Glutamatergic neuron (in vitro differentiated cells): ENCODE measurements at regions not wholly inside any gene's neighbourhood (a gene's known extent, or its start where the extent isn't known, plus 50 kb on each side); places are given as distances from the start of the nearest gene placed in this dataset.
"Not testable (repeated sequence)": the region's sequence is repeated elsewhere in the genome, so short reads cannot be mapped to it uniquely, and the experiment has no call there.

ENCODE experiments used
- DNase-seq: peaks from one replicate; pipeline ENCODE4 v3.0.0; 2022
- H3K27ac Mint-ChIP-seq: one replicate; pipeline ENCODE4 v1.8.0; 2020; ENCODE audit warnings: mild to moderate bottlenecking, mixed read lengths, inconsistent platforms; ENCODE audit not compliant: unreplicated experiment
- H3K27me3 Mint-ChIP-seq: one replicate; pipeline ENCODE4 v1.8.0; 2020; ENCODE audit warnings: mild to moderate bottlenecking, moderate library complexity, mixed read lengths, inconsistent platforms; ENCODE audit not compliant: unreplicated experiment
- H3K36me3 Mint-ChIP-seq: one replicate; pipeline ENCODE4 v1.8.0; 2020; ENCODE audit warnings: mild to moderate bottlenecking, mixed read lengths, inconsistent platforms; ENCODE audit not compliant: unreplicated experiment
- H3K4me1 Mint-ChIP-seq: one replicate; pipeline ENCODE4 v1.8.0; 2020; ENCODE audit warnings: mild to moderate bottlenecking, low read depth, mixed read lengths, inconsistent platforms; ENCODE audit not compliant: unreplicated experiment
- H3K4me3 Mint-ChIP-seq: one replicate; pipeline ENCODE4 v1.8.0; 2020; ENCODE audit warnings: mild to moderate bottlenecking, mixed read lengths, inconsistent platforms; ENCODE audit not compliant: unreplicated experiment
- H3K9me3 Mint-ChIP-seq: one replicate; pipeline ENCODE4 v1.8.0; 2020; ENCODE audit warnings: mild to moderate bottlenecking, moderate library complexity, mixed read lengths, inconsistent platforms; ENCODE audit not compliant: unreplicated experiment
- TF ChIP-seq, protein P1 (sequence below): fragments of 200-600 bp; sonication (generic); IDR thresholded peaks from one replicate; pipeline ENCODE4 v1.5.0; 2021; ENCODE audit not compliant: partially characterized antibody, unreplicated experiment

GRCh38 chr6:85287158-85287557, 162.7 kb upstream of the NT5E start:
- no peaks in the 10 kb centered on the region for H3K27me3 Mint-ChIP-seq
- H3K4me3 Mint-ChIP-seq = no peak overlapping the region
- peaks cover 9% of the 10 kb centered on the region for H3K9me3 Mint-ChIP-seq
- no peak overlapping the region for H3K27ac Mint-ChIP-seq
- H3K4me1 Mint-ChIP-seq = no peaks in the 10 kb centered on the region
- DNase-seq = no peak
- TF ChIP-seq, protein P1, sequence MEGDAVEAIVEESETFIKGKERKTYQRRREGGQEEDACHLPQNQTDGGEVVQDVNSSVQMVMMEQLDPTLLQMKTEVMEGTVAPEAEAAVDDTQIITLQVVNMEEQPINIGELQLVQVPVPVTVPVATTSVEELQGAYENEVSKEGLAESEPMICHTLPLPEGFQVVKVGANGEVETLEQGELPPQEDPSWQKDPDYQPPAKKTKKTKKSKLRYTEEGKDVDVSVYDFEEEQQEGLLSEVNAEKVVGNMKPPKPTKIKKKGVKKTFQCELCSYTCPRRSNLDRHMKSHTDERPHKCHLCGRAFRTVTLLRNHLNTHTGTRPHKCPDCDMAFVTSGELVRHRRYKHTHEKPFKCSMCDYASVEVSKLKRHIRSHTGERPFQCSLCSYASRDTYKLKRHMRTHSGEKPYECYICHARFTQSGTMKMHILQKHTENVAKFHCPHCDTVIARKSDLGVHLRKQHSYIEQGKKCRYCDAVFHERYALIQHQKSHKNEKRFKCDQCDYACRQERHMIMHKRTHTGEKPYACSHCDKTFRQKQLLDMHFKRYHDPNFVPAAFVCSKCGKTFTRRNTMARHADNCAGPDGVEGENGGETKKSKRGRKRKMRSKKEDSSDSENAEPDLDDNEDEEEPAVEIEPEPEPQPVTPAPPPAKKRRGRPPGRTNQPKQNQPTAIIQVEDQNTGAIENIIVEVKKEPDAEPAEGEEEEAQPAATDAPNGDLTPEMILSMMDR = no peak
- H3K36me3 Mint-ChIP-seq = no peaks in the 10 kb centered on the region

DNA sequence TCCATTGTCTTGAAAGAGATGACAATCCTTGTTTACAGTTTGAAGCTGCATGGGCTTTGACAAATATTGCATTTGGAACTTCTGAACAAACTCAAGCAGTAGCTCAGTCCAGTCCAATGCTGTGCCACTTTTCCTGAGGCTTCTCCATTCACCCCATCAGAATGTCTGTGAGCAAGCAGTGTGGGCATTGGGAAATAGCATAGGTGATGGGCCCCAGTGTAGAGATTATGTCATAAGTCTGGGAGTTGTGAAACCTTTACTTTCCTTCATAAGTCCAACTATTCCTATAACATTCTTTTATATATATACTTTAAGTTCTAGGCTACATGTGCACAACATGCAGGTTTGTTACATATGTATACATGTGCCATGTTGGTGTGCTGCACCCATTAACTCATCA, 163.4 kb upstream of the NT5E start:
- H3K4me3 Mint-ChIP-seq = not testable (repeated sequence)

DNA sequence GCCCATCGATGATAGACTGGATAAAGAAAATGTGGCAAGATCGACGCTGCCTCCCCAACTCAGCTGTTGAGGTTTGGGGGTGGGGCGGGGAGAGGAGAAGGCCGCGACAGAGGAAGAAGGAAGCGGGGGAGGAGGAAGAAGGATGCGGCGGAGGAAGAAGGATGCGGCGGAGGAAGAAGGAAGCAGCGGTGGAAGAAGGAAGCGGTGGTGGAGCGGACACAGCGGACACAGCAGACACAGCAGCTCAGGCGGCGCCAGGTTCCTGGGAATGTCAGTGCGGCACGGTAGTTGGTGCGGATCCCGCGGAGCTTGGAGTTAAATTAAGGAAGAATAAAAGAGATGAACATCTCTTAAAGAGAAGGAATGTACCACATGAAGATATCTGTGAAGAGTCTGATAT, 163.9 kb upstream of the NT5E start:
- H3K27ac Mint-ChIP-seq = no peak overlapping the region
- H3K36me3 Mint-ChIP-seq = no peaks in the 10 kb centered on the region
- TF ChIP-seq, protein P1 = no peak
- DNase-seq = no peak
- no peaks in the 10 kb centered on the region for H3K4me1 Mint-ChIP-seq
- no peaks in the 10 kb centered on the region for H3K27me3 Mint-ChIP-seq
- peaks cover 9% of the 10 kb centered on the region for H3K9me3 Mint-ChIP-seq
- H3K4me3 Mint-ChIP-seq = no peak overlapping the region

More for the DNA sequence above, 163.4 kb upstream of the NT5E start:
- H3K36me3 Mint-ChIP-seq, H3K9me3 Mint-ChIP-seq, H3K27me3 Mint-ChIP-seq, H3K27ac Mint-ChIP-seq, H3K4me1 Mint-ChIP-seq, DNase-seq: not testable (repeated sequence)

GRCh38 chr6:85285114-85285513, 164.8 kb upstream of the NT5E start:
- no peaks in the 10 kb centered on the region for H3K36me3 Mint-ChIP-seq
- H3K27ac Mint-ChIP-seq = no peak overlapping the region
- H3K4me1 Mint-ChIP-seq = no peaks in the 10 kb centered on the region
- peaks cover 5% of the 10 kb centered on the region for H3K9me3 Mint-ChIP-seq
- TF ChIP-seq, protein P1 = no peak
- no peak for DNase-seq
- H3K4me3 Mint-ChIP-seq = no peak overlapping the region
- H3K27me3 Mint-ChIP-seq = no peaks in the 10 kb centered on the region

DNA sequence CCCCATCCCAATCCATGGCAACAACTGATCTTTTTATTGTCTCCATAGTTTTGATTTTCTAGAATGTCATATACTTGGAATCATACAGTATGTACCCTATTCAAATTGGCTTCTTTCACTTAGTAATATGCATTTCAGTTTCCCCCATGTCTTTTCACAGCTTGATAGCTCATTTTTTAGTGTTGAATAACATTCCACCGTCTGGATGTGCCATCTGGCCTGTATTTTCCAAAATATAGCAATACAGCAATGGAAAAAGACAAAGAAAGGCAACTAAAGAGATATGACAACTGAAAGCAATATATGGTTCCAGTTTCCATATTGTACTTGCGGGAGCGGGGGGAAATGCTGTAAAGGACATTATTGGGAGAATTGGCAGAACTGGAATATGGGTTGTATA, 166.4 kb upstream of the NT5E start:
- Mint-ChIP-seq H3K27ac (no peak overlapping the region), H3K4me1 (no peaks in the 10 kb centered on the region), H3K27me3 (no peaks in the 10 kb centered on the region), H3K36me3 (no peaks in the 10 kb centered on the region), H3K4me3 (no peak overlapping the region), H3K9me3 (peaks cover 1% of the 10 kb centered on the region)
- DNase-seq = no peak
- TF ChIP-seq, protein P1 = no peak
